ENCODE measurements at regions not wholly inside any gene's neighbourhood (a gene's known extent, or its start where the extent isn't known, plus 50 kb on each side); places are given as distances from the start of the nearest gene placed in this dataset.
A peak's percentile ranks its signal among the peaks of the same experiment; 100 is the strongest.

DNA sequence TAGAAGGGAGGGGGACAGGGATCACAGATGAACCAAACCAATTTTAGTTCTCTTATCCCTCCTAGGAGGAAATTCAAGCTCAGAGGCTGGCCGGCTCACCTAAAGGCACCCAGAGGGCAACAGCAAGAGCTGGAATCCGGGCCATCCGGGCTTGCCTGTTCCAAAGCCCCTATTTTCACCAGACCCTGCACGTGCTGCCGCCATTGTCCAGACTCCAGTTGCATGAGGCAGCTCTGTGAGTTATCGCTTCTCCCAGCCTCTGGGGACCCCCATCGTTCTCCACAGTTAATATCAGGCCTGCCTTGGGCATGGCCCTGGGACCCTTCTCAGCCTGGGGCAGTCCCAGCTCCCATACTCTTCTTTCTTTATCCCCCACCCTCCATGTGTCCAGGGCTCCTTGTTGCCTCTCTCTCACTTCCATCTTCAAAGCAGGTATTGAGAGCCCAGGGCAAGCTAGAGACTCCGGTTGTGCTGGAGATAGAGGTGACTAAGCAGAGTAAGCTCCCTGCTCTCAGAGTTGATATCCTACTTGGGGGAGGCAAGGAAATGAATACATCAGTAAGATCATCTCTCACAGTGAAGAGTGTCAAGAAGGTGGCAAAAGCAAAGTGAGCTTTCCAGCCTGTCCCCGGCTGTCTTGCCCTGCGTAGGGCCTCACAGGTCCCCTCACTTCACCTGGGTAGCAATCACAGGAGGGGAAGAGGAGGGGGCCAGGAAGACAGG lies 322.8 kb downstream of the UACA start (continued):
- TF ChIP-seq CREM (IDR thresholded peaks at IDR 0.05; ENCODE audit: low read depth) (no peak), PYGO2 (tag; IDR thresholded peaks at IDR 0.05) (no peak), DPF2 (IDR thresholded peaks at IDR 0.05) (peak; percentile 21; the same call in 1 of the 2 replicates), NR3C1 (CRISPR knock-in tag; IDR thresholded peaks at IDR 0.05) (no peak), ARID1B (IDR thresholded peaks at IDR 0.05) (peak; percentile 33), TEAD4 (IDR thresholded peaks at IDR 0.05; ENCODE audit: low read length) (0 out of 2 replicates have a peak, but pooled peaks have one; percentile 18), TEAD4 (CRISPR knock-in tag; IDR thresholded peaks at IDR 0.05; ENCODE audit: borderline replicate concordance) (no peak), FOSL1 (tag; conservative IDR thresholded peaks at IDR 0.05) (no peak; the same call in none of the 2 replicates), ZNF717 (CRISPR knock-in tag; IDR thresholded peaks at IDR 0.05) (no peak), GTF2F1 (IDR thresholded peaks at IDR 0.05; ENCODE audit: low read depth, low read length) (no peak), DACH1 (IDR thresholded peaks at IDR 0.05; ENCODE audit: partially characterized antibody) (no peak), PHB (CRISPR knock-in tag; IDR thresholded peaks at IDR 0.05) (no peak), ZNF133 (CRISPR knock-in tag; IDR thresholded peaks at IDR 0.05) (no peak), MCM5 (IDR thresholded peaks at IDR 0.05; ENCODE audit: low read depth) (no peak), MCM7 (IDR thresholded peaks at IDR 0.05) (no peak), DMBX1 (CRISPR knock-in tag; IDR thresholded peaks at IDR 0.05; ENCODE audit: borderline replicate concordance) (0 out of 2 replicates have a peak, but pooled peaks have one; percentile 36), MEIS2 (IDR thresholded peaks at IDR 0.05; ENCODE audit: partially characterized antibody) (peak; percentile 59), RBBP5 (IDR thresholded peaks at IDR 0.05; ENCODE audit: borderline replicate concordance, insufficient read depth, low read length, poor library complexity, severe bottlenecking) (no peak), KLF1 (tag; IDR thresholded peaks at IDR 0.05) (no peak), TBL1XR1 (IDR thresholded peaks at IDR 0.05; ENCODE audit: low read length in 2 of 2) (no peak), KDM1A (IDR thresholded peaks at IDR 0.05) (no peak), BCL6 (CRISPR knock-in tag; IDR thresholded peaks at IDR 0.05) (no peak), NR4A1 (CRISPR knock-in tag; IDR thresholded peaks at IDR 0.05) (no peak), NR4A1 (tag; IDR thresholded peaks at IDR 0.05) (0 out of 2 replicates have a peak, but pooled peaks have one; percentile 17), NCOA1 (IDR thresholded peaks at IDR 0.05; ENCODE audit: low read depth) (no peak), ESRRA (IDR thresholded peaks at IDR 0.05; ENCODE audit: borderline replicate concordance, low read depth) (no peak)
- TF ChIP-seq, protein P1, sequence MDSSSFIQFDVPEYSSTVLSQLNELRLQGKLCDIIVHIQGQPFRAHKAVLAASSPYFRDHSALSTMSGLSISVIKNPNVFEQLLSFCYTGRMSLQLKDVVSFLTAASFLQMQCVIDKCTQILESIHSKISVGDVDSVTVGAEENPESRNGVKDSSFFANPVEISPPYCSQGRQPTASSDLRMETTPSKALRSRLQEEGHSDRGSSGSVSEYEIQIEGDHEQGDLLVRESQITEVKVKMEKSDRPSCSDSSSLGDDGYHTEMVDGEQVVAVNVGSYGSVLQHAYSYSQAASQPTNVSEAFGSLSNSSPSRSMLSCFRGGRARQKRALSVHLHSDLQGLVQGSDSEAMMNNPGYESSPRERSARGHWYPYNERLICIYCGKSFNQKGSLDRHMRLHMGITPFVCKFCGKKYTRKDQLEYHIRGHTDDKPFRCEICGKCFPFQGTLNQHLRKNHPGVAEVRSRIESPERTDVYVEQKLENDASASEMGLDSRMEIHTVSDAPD (CRISPR knock-in tag; IDR thresholded peaks at IDR 0.05): no peak
- TF ChIP-seq, protein P2, sequence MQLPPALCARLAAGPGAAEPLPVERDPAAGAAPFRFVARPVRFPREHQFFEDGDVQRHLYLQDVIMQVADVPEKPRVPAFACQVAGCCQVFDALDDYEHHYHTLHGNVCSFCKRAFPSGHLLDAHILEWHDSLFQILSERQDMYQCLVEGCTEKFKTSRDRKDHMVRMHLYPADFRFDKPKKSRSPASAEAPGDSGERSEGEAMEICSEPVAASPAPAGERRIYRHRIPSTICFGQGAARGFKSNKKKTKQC (CRISPR knock-in tag; IDR thresholded peaks at IDR 0.05): no peak
- TF ChIP-seq, protein P3, sequence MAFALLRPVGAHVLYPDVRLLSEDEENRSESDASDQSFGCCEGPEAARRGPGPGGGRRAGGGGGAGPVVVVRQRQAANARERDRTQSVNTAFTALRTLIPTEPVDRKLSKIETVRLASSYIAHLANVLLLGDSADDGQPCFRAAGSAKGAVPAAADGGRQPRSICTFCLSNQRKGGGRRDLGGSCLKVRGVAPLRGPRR (CRISPR knock-in tag; IDR thresholded peaks at IDR 0.05): no peak
